ENCODE measurements at regions not wholly inside any gene's neighbourhood (a gene's known extent, or its start where the extent isn't known, plus 50 kb on each side); places are given as distances from the start of the nearest gene placed in this dataset.

DNA sequence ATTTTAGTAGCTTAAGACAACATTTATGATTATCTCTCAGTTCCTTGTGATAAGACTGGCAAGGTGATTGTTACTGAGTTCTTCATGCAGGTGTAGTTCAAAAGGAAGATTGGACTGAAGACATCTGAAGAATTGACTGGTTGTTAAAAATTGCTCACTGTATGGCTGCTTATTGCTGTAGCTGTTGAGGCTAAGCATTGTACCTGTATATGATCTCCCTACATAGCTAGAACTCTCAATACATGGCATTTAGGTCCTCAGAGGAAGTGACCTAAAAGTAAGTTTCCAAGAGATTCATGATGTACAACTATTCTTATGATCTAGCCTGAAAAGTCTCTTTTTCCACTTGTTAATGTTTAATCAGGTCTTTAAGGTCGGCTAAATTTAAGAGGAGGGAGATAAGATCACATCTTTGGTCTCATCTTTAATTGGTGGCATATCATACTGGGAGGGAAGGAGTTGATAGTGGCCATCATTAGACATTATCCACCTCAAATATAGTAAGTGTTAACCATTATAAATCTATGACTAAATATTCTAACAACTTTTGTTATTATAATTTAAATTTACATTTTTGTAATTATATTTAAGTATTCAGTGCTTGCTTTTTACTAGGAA, 401.2 kb upstream of the EPHA7 start:
- Histone ChIP-seq H3K4me3 (no peak overlapping the region), H3K36me3 (replicated peaks; ENCODE audit: insufficient read depth, low read depth) (no peaks in the 10 kb centered on the region), H4K20me1 (ENCODE audit: insufficient read depth, poor library complexity, severe bottlenecking) (no peaks in the 10 kb centered on the region), H3K4me2 (no peak overlapping the region), H3K9me2 (replicated peaks; ENCODE audit: insufficient read depth) (no peaks in the 10 kb centered on the region), H3K4me1 (ENCODE audit: insufficient read depth) (no peaks in the 10 kb centered on the region), H3K27me3 (no peaks in the 10 kb centered on the region), H2AFZ (no peak overlapping the region), H3K27ac (no peak overlapping the region), H3K9me3 (ENCODE audit: low read depth) (no peaks in the 10 kb centered on the region), H3K79me2 (no peaks in the 10 kb centered on the region)
- 58% methylated on average over 1 of the region's 1 CpG for WGBS (ENCODE audit: low lambda C conversion rate, missing lambda C conversion rate)
- TF ChIP-seq EZH2 (IDR thresholded peaks at IDR 0.05; ENCODE audit: borderline replicate concordance): no peak
- TF ChIP-seq EZH2phosphoT487 (IDR thresholded peaks at IDR 0.05; ENCODE audit: low read depth, severe bottlenecking, unreplicated experiment): no peak
- TF ChIP-seq, protein P1, sequence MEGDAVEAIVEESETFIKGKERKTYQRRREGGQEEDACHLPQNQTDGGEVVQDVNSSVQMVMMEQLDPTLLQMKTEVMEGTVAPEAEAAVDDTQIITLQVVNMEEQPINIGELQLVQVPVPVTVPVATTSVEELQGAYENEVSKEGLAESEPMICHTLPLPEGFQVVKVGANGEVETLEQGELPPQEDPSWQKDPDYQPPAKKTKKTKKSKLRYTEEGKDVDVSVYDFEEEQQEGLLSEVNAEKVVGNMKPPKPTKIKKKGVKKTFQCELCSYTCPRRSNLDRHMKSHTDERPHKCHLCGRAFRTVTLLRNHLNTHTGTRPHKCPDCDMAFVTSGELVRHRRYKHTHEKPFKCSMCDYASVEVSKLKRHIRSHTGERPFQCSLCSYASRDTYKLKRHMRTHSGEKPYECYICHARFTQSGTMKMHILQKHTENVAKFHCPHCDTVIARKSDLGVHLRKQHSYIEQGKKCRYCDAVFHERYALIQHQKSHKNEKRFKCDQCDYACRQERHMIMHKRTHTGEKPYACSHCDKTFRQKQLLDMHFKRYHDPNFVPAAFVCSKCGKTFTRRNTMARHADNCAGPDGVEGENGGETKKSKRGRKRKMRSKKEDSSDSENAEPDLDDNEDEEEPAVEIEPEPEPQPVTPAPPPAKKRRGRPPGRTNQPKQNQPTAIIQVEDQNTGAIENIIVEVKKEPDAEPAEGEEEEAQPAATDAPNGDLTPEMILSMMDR (IDR thresholded peaks at IDR 0.05; ENCODE audit: poor library complexity): no peak
- DNase-seq (ENCODE audit: low spot score): no peak

DNA sequence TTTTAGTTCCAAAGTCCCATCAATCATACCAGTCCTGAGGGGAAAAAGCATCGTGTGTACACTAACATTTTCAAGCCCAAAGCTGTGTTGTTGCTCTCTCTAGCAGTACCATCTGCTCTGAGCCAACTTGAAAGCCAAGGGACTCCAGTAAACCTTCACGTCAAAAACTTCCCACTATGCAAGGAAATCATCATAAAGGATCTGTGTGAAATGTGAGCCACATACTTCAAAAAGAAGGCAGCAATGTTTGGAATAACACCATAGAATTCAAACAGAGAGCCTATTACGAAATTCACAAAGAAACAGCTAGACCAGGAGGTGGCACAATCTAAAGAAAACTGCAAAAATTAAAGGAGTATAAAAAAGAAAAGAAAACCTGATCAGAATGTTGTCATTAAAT, 399.8 kb upstream of the EPHA7 start:
- no peak for DNase-seq (ENCODE audit: low spot score)
- H3K4me1 ChIP-seq (ENCODE audit: insufficient read depth): no peaks in the 10 kb centered on the region
- H3K27ac ChIP-seq: no peak overlapping the region
- H2AFZ ChIP-seq: no peak overlapping the region
- 45% methylated on average over 3 of the region's 3 CpGs for WGBS (ENCODE audit: low lambda C conversion rate, missing lambda C conversion rate)
- TF ChIP-seq, protein P1 (IDR thresholded peaks at IDR 0.05; ENCODE audit: poor library complexity): no peak
- TF ChIP-seq EZH2 (IDR thresholded peaks at IDR 0.05; ENCODE audit: borderline replicate concordance) (no peak), EZH2phosphoT487 (IDR thresholded peaks at IDR 0.05; ENCODE audit: low read depth, severe bottlenecking, unreplicated experiment) (no peak)
- no peaks in the 10 kb centered on the region for H4K20me1 ChIP-seq (ENCODE audit: insufficient read depth, poor library complexity, severe bottlenecking)
- no peaks in the 10 kb centered on the region for H3K79me2 ChIP-seq
- H3K36me3 ChIP-seq (replicated peaks; ENCODE audit: insufficient read depth, low read depth): no peaks in the 10 kb centered on the region
- no peaks in the 10 kb centered on the region for H3K9me3 ChIP-seq (ENCODE audit: low read depth)
- no peak overlapping the region for H3K4me2 ChIP-seq
- no peak overlapping the region for H3K4me3 ChIP-seq
- H3K27me3 ChIP-seq: no peaks in the 10 kb centered on the region
- no peaks in the 10 kb centered on the region for H3K9me2 ChIP-seq (replicated peaks; ENCODE audit: insufficient read depth)

DNA sequence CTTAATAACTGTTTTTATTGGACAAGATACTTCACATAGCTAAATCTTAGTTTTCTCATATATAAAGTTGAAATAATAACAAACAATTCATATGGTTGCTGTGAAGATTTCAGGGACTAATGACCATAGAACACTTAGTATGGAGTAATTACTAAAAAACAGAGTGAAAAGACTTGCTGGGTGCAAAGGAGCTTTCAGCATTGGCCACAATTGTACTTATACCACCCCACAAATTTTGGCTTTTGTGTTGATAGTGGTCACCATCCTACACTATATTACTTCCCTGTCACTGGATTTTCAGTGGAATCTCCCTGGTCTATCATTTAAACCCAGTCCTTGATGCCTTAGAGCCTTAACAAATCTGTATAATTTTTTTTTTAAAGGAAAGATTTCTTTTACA, 398.6 kb upstream of the EPHA7 start:
- Histone ChIP-seq H3K4me1 (ENCODE audit: insufficient read depth) (no peaks in the 10 kb centered on the region), H3K9me3 (ENCODE audit: low read depth) (no peaks in the 10 kb centered on the region), H3K4me2 (no peak overlapping the region), H4K20me1 (ENCODE audit: insufficient read depth, poor library complexity, severe bottlenecking) (no peaks in the 10 kb centered on the region), H3K79me2 (no peaks in the 10 kb centered on the region), H3K36me3 (replicated peaks; ENCODE audit: insufficient read depth, low read depth) (no peaks in the 10 kb centered on the region), H3K4me3 (no peak overlapping the region), H2AFZ (no peak overlapping the region), H3K27ac (no peak overlapping the region), H3K27me3 (no peaks in the 10 kb centered on the region), H3K9me2 (replicated peaks; ENCODE audit: insufficient read depth) (no peaks in the 10 kb centered on the region)
- DNase-seq (ENCODE audit: low spot score): no peak
- TF ChIP-seq, protein P1 (IDR thresholded peaks at IDR 0.05; ENCODE audit: poor library complexity): no peak
- no peak for TF ChIP-seq EZH2 (IDR thresholded peaks at IDR 0.05; ENCODE audit: borderline replicate concordance)
- no peak for TF ChIP-seq EZH2phosphoT487 (IDR thresholded peaks at IDR 0.05; ENCODE audit: low read depth, severe bottlenecking, unreplicated experiment)
